ENCODE measurements at regions not wholly inside any gene's neighbourhood (a gene's known extent, or its start where the extent isn't known, plus 50 kb on each side); places are given as distances from the start of the nearest gene placed in this dataset.

GRCh38 chr15:60237446-60237845, 160.3 kb downstream of the ANXA2 start:
- Histone ChIP-seq H3K4me3 (ENCODE audit: low read length) (no peak overlapping the region), H3K27me3 (ENCODE audit: control insufficient read depth in 1 of 2, insufficient read depth in 2 of 2, low read length in 2 of 2) (peaks cover 0 to 5% of the 10 kb centered on the region in 2 experiments), H3K4me1 (ENCODE audit: insufficient read depth, low read length) (peaks cover 9% of the 10 kb centered on the region), H3K27ac (ENCODE audit: low read depth in 1 of 2, low read length in 2 of 2) (no peak overlapping the region), H3K36me3 (ENCODE audit: insufficient read depth, low read length) (no peaks in the 10 kb centered on the region), H3K9me3 (ENCODE audit: control insufficient read depth in 1 of 2, insufficient read depth in 1 of 2, low read length in 2 of 2) (peaks cover 0 to 8% of the 10 kb centered on the region in 2 experiments)
- peaks cover 2% of the 10 kb centered on the region for H3K9me3 Mint-ChIP-seq
- H3K27me3 Mint-ChIP-seq: peaks cover 54% of the 10 kb centered on the region
- ATAC-seq (ENCODE audit: poor library complexity) (no peak), DNase-seq (no peak)
- POLR2A ChIA-PET: no interaction called here
- intact Hi-C loops (cut with DNase I, micrococcal nuclease): no loop called here
- no peak overlapping the region for H3K27ac Mint-ChIP-seq
- TF ChIP-seq, protein P1, sequence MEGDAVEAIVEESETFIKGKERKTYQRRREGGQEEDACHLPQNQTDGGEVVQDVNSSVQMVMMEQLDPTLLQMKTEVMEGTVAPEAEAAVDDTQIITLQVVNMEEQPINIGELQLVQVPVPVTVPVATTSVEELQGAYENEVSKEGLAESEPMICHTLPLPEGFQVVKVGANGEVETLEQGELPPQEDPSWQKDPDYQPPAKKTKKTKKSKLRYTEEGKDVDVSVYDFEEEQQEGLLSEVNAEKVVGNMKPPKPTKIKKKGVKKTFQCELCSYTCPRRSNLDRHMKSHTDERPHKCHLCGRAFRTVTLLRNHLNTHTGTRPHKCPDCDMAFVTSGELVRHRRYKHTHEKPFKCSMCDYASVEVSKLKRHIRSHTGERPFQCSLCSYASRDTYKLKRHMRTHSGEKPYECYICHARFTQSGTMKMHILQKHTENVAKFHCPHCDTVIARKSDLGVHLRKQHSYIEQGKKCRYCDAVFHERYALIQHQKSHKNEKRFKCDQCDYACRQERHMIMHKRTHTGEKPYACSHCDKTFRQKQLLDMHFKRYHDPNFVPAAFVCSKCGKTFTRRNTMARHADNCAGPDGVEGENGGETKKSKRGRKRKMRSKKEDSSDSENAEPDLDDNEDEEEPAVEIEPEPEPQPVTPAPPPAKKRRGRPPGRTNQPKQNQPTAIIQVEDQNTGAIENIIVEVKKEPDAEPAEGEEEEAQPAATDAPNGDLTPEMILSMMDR (IDR thresholded peaks at IDR 0.05): no peak
- CTCF ChIA-PET: no interaction called here
- H3K4me1 Mint-ChIP-seq (ENCODE audit: low read depth): peaks cover 4% of the 10 kb centered on the region
- H3K4me3 Mint-ChIP-seq: no peak overlapping the region
- H3K36me3 Mint-ChIP-seq (ENCODE audit: low read depth): no peaks in the 10 kb centered on the region

DNA sequence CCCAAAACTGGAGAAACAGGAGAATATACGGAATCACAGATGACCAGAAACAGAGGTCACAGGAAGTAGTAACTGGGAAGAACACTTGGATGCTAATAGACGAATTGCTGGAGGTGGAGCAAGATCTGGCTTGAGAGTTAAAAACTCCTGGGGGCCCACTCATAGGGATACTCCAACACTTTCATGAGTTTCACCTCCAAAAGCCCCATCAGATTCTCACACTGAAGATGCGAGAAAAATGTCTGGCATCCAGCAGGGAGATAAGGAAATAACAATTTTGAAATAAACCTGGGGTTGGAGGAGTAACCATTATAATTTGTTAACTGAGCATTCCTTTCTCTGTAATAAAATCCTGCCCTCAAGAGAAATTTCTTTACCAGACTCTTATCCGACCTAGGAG, 154.0 kb downstream of the ANXA2 start:
- Mint-ChIP-seq H3K36me3 (ENCODE audit: low read depth) (no peaks in the 10 kb centered on the region), H3K27me3 (peaks cover 48% of the 10 kb centered on the region), H3K4me3 (no peak overlapping the region), H3K4me1 (ENCODE audit: low read depth) (no peaks in the 10 kb centered on the region), H3K9me3 (peaks cover 2% of the 10 kb centered on the region), H3K27ac (no peak overlapping the region)
- ChIA-PET CTCF (no interaction called here), POLR2A (no interaction called here)
- no peak for DNase-seq
- ATAC-seq (ENCODE audit: poor library complexity): no peak
- Histone ChIP-seq H3K27me3 (ENCODE audit: control insufficient read depth in 1 of 2, insufficient read depth in 2 of 2, low read length in 2 of 2) (no peaks in the 10 kb centered on the region), H3K36me3 (ENCODE audit: insufficient read depth, low read length) (no peaks in the 10 kb centered on the region), H3K27ac (ENCODE audit: low read depth in 1 of 2, low read length in 2 of 2) (no peak overlapping the region), H3K4me3 (ENCODE audit: low read length) (no peak overlapping the region), H3K4me1 (ENCODE audit: insufficient read depth, low read length) (no peaks in the 10 kb centered on the region), H3K9me3 (ENCODE audit: control insufficient read depth in 1 of 2, insufficient read depth in 1 of 2, low read length in 2 of 2) (no peaks in the 10 kb centered on the region)
- TF ChIP-seq, protein P1 (IDR thresholded peaks at IDR 0.05): no peak
- intact Hi-C loops (cut with DNase I, micrococcal nuclease): no loop called here

DNA sequence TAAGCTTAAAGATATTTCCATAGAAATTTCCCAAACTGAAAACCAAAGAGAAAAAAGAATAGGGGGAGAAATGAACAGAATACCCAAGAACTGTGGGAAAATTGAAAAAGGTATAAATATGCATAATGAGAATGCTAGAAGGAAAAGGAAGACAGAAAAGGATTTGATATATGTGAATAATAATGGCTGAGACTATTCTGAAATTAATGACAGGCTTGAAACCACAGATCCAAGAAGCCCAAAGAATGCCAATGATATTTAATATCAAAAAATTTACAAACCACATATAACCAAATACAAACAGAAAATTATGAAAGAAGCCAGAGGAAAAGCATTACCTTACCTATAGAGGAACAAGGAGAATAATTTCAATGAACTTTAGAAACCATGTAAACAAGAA, 153.0 kb downstream of the ANXA2 start:
- TF ChIP-seq, protein P1 (IDR thresholded peaks at IDR 0.05): no peak
- DNase-seq: no peak
- intact Hi-C loops (cut with DNase I, micrococcal nuclease): no loop called here
- Mint-ChIP-seq H3K9me3 (peaks cover under 1% of the 10 kb centered on the region), H3K36me3 (ENCODE audit: low read depth) (no peaks in the 10 kb centered on the region), H3K4me3 (no peak overlapping the region), H3K27me3 (peaks cover 41% of the 10 kb centered on the region), H3K27ac (no peak overlapping the region), H3K4me1 (ENCODE audit: low read depth) (no peaks in the 10 kb centered on the region)
- Histone ChIP-seq H3K9me3 (ENCODE audit: control insufficient read depth in 1 of 2, insufficient read depth in 1 of 2, low read length in 2 of 2) (no peaks in the 10 kb centered on the region), H3K27ac (ENCODE audit: low read depth in 1 of 2, low read length in 2 of 2) (no peak overlapping the region), H3K4me3 (ENCODE audit: low read length) (no peak overlapping the region), H3K27me3 (ENCODE audit: control insufficient read depth in 1 of 2, insufficient read depth in 2 of 2, low read length in 2 of 2) (no peaks in the 10 kb centered on the region), H3K4me1 (ENCODE audit: insufficient read depth, low read length) (no peaks in the 10 kb centered on the region), H3K36me3 (ENCODE audit: insufficient read depth, low read length) (no peaks in the 10 kb centered on the region)
- CTCF ChIA-PET: no interaction called here
- POLR2A ChIA-PET: interaction anchor here (0.7 kb wide), 1 partner anchor 49 kb away, joined by 3 read pairs; no protein-coding TSS in a partner anchor
- no peak for ATAC-seq (ENCODE audit: poor library complexity)
